Tibial artery (tissue), 4 donors: ENCODE measurements at regions not wholly inside any gene's neighbourhood (a gene's known extent, or its start where the extent isn't known, plus 50 kb on each side); places are given as distances from the start of the nearest gene placed in this dataset.

Experiments used
- DNase-seq, 2 donors: peaks; one replicate each; pipeline ENCODE4 v3.0.0-alpha.2; 2019
- H3K27ac ChIP-seq, 2 donors: fragments of 200-600 bp; sonication (generic) in 1 of 2; 1 replicate in 1 of 2; 2 replicates in 1 of 2; pipeline ENCODE4 v1.5.1; 2018 to 2019; ENCODE audit warnings: mild to moderate bottlenecking in 1 of 2
- H3K27me3 ChIP-seq, 2 donors: fragments of 200-600 bp; sonication (generic) in 1 of 2; one replicate each; pipeline versions ENCODE4 v1.5.1 to v1.6.0; 2016 to 2019
- H3K36me3 ChIP-seq, 3 donors: fragments of 200-600 bp; sonication (generic) in 2 of 3; one replicate each; pipeline ENCODE4 v1.5.1; 2016 to 2019; ENCODE audit warnings: mild to moderate bottlenecking in 2 of 3
- H3K4me1 ChIP-seq, 4 donors: fragments of 200-600 bp; sonication (generic) in 2 of 4; 1 replicate in 3 of 4; 2 replicates in 1 of 4; pipeline ENCODE4 v1.5.1; 2016 to 2019
- H3K4me3 ChIP-seq, 2 donors: fragments of 200-600 bp; sonication (generic) in 1 of 2; 1 replicate in 1 of 2; 2 replicates in 1 of 2; pipeline ENCODE4 v1.5.1; 2018 to 2019; ENCODE audit warnings: mild to moderate bottlenecking in 2 of 2
- H3K9me3 ChIP-seq, 3 donors: fragments of 200-600 bp; sonication (generic) in 1 of 3; one replicate each; pipeline ENCODE4 v1.5.1; 2016 to 2019
- intact Hi-C: fragments of 100-400 bp; cut with DNase I; formaldehyde crosslinking; loops from one replicate; pipeline ENCODE4 v1.15.0; 2023; ENCODE audit warnings: low total_unique reads
- TF ChIP-seq, protein P1 (sequence below), 2 experiments: fragments of 200-600 bp in 1 of 2; fragments of 450-650 bp in 1 of 2; IDR thresholded peaks; one replicate each; pipeline ENCODE4 v1.5.1; 2017 to 2019; ENCODE audit warnings: antibody characterized with exemption in 2 of 2, mild to moderate bottlenecking in 1 of 2, moderate library complexity in 1 of 2

GRCh38 chr15:62338497-62338896, 173.4 kb upstream of the C2CD4B start:
- DNase-seq = no peak
- TF ChIP-seq, protein P1, sequence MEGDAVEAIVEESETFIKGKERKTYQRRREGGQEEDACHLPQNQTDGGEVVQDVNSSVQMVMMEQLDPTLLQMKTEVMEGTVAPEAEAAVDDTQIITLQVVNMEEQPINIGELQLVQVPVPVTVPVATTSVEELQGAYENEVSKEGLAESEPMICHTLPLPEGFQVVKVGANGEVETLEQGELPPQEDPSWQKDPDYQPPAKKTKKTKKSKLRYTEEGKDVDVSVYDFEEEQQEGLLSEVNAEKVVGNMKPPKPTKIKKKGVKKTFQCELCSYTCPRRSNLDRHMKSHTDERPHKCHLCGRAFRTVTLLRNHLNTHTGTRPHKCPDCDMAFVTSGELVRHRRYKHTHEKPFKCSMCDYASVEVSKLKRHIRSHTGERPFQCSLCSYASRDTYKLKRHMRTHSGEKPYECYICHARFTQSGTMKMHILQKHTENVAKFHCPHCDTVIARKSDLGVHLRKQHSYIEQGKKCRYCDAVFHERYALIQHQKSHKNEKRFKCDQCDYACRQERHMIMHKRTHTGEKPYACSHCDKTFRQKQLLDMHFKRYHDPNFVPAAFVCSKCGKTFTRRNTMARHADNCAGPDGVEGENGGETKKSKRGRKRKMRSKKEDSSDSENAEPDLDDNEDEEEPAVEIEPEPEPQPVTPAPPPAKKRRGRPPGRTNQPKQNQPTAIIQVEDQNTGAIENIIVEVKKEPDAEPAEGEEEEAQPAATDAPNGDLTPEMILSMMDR (IDR thresholded peaks at IDR 0.05) = no peak
- Histone ChIP-seq H3K4me3 (no peak overlapping the region), H3K36me3 (no peaks in the 10 kb centered on the region), H3K4me1 (no peaks in the 10 kb centered on the region), H3K9me3 (no peaks in the 10 kb centered on the region), H3K27ac (no peak overlapping the region), H3K27me3 (no peaks in the 10 kb centered on the region)
- intact Hi-C loops = no loop called here

DNA sequence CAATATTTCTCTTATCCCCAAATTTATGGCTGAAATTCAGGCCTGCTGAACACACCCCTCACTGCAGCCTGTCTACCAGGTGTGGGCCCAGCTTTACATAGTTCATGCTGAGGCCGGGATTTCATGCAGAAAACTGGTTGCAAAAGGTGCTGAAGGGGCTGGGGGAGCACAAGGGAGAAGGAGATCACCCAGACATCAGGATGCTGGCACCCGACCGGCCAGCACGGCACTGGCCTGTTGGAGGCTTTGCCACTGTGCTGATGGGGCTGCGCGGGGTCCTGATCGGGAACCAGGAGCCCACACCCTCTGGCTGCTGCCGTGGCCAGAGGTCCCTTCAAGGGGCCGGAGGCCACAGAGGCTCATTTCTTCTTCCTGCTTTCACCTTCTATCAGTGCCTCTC, 177.9 kb upstream of the C2CD4B start:
- H3K4me3 ChIP-seq = no peak overlapping the region
- intact Hi-C loops = no loop called here
- DNase-seq = no peak
- no peaks in the 10 kb centered on the region for H3K27me3 ChIP-seq
- TF ChIP-seq, protein P1 (IDR thresholded peaks at IDR 0.05) = no peak
- H3K9me3 ChIP-seq = peaks cover 0 to 4% (median 0%) of the 10 kb centered on the region in 3 donors
- H3K27ac ChIP-seq = no peak overlapping the region
- no peaks in the 10 kb centered on the region for H3K4me1 ChIP-seq
- H3K36me3 ChIP-seq = no peaks in the 10 kb centered on the region

DNA sequence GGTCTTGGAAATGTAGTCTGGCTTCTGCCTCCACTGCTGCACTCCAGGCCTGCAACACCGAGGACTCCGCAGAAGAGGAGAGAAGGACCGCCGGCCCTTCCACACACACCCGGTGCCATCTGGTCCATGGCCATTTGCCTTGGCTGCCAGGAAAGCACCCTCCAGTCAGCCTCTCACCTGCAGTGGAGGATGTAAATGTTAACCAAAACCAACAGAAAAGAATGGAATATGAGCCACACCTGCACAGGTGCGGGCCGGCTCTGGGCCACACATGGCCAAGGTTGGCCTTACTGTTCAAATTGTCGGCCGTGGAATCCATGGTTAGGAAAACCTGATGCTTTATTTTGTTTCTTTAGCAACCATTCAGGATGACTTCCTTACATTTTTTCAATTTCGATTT, 178.3 kb upstream of the C2CD4B start:
- TF ChIP-seq, protein P1 (IDR thresholded peaks at IDR 0.05) = no peak

GRCh38 chr15:62344806-62345539, 179.9 kb upstream of the C2CD4B start:
- Histone ChIP-seq H3K4me3 (no peak overlapping the region), H3K4me1 (no peaks in the 10 kb centered on the region), H3K27me3 (no peaks in the 10 kb centered on the region), H3K27ac (no peak overlapping the region), H3K36me3 (no peaks in the 10 kb centered on the region), H3K9me3 (peaks cover 0 to 4% (median 0%) of the 10 kb centered on the region in 3 donors)
- no peak for DNase-seq
- intact Hi-C loops = no loop called here
- TF ChIP-seq, protein P1 (IDR thresholded peaks at IDR 0.05) = peak; percentile 25 to 38

More for the DNA sequence above, 178.3 kb upstream of the C2CD4B start:
- intact Hi-C loops = no loop called here
- Histone ChIP-seq H3K36me3 (no peaks in the 10 kb centered on the region), H3K4me3 (no peak overlapping the region), H3K27me3 (no peaks in the 10 kb centered on the region), H3K9me3 (peaks cover 0 to 4% (median 0%) of the 10 kb centered on the region in 3 donors), H3K27ac (no peak overlapping the region), H3K4me1 (no peaks in the 10 kb centered on the region)
- no peak for DNase-seq

DNA sequence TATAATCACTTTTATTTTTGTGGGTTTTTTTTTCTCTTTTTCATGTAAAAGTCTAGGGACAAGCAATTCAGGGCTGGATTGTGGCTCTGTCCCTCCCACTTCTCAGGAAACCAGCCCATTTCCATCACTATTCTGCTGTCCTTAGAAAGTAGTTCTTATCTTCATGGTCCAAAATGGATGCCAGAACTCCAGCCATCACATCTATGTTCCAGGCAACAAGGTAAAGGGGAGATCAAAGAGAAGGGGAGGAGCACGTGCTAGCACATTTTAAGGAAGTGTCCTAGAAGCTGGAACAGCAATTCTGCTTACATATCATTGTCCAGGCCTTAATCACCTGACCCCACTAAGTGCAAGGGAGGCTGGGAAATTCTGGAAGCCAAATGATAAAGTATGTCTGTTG, 181.1 kb upstream of the C2CD4B start:
- no peaks in the 10 kb centered on the region for H3K36me3 ChIP-seq
- H3K4me3 ChIP-seq = no peak overlapping the region
- no peak for DNase-seq
- TF ChIP-seq, protein P1 (IDR thresholded peaks at IDR 0.05) = no peak
- H3K27me3 ChIP-seq = no peaks in the 10 kb centered on the region
- no peaks in the 10 kb centered on the region for H3K4me1 ChIP-seq
- H3K27ac ChIP-seq = no peak overlapping the region
- intact Hi-C loops = no loop called here
- H3K9me3 ChIP-seq = peaks cover 0 to 4% (median 0%) of the 10 kb centered on the region in 3 donors
